ENCODE measurements at regions not wholly inside any gene's neighbourhood (a gene's known extent, or its start where the extent isn't known, plus 50 kb on each side); places are given as distances from the start of the nearest gene placed in this dataset.
A peak's percentile ranks its signal among the peaks of the same experiment; 100 is the strongest.
"Not testable (repeated sequence)": the region's sequence is repeated elsewhere in the genome, so short reads cannot be mapped to it uniquely, and the experiment has no call there.

- Histone ChIP-seq H3K4me3 (no peak overlapping the region), H3K36me3 (no peaks in the 10 kb centered on the region), H3K27ac (no peak overlapping the region), H3K4me1 (peaks cover 27% of the 10 kb centered on the region), H3K27me3 (no peaks in the 10 kb centered on the region), H3K9ac (no peak overlapping the region), H4K20me1 (no peaks in the 10 kb centered on the region), H3K9me3 (peaks cover 5% of the 10 kb centered on the region; the same call in 1 of the 2 replicates), H3K4me2 (peak overlapping the region; percentile 33)
- no peak for TF ChIP-seq Cebpa-rat (IDR thresholded peaks at IDR 0.05)
These were observed 145.8 kb upstream of the ARHGAP20 start for GRCh38 chr11:110857892-110858546.

DNA sequence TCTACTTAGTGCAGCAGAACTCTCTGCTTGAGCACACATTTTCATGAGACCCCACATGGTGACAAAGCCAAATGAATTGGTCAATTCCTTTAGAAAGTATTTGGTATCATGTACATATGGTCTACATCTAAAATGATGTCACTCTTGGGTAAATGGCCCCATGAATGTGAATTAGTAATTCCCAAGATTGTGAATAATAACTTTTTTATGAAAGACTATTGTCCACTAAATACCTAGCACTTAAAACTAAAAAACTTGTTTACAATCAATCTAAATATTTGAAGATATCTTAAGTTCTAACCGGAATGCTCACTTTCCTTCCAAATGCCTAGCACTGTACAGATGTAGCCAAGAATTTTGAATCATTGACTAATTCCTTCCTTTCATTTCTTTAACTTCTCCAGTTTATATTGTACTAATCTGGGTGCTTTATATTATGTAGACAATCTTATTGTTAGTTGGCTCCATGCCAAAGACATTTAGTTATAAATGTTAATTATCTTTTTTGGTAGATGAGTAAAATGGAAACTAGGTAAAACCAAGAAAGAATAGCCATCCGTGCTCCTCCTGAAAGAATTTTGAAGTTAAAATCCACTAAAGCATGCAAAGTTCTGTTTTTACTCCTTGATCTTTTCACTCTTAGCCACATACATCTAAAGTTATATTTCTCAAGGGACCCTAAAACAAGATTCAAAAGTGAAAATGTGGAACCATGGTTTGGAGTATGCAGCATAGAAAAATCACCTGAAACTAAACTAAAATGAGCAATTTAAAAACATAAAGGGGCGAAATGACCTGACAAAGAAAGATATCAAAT is 145.0 kb upstream of the ARHGAP20 start:
- no peak overlapping the region for H3K9ac ChIP-seq
- no peak overlapping the region for H3K27ac ChIP-seq
- H3K36me3 ChIP-seq: no peaks in the 10 kb centered on the region
- H3K4me3 ChIP-seq: no peak overlapping the region
- no peak for TF ChIP-seq Cebpa-rat (IDR thresholded peaks at IDR 0.05)
- peaks cover 5% of the 10 kb centered on the region; the same call in 1 of the 2 replicates for H3K9me3 ChIP-seq
- H3K4me2 ChIP-seq: peak overlapping the region; percentile 33
- H3K27me3 ChIP-seq: no peaks in the 10 kb centered on the region
- peaks cover 27% of the 10 kb centered on the region for H3K4me1 ChIP-seq
- no peaks in the 10 kb centered on the region for H4K20me1 ChIP-seq

DNA sequence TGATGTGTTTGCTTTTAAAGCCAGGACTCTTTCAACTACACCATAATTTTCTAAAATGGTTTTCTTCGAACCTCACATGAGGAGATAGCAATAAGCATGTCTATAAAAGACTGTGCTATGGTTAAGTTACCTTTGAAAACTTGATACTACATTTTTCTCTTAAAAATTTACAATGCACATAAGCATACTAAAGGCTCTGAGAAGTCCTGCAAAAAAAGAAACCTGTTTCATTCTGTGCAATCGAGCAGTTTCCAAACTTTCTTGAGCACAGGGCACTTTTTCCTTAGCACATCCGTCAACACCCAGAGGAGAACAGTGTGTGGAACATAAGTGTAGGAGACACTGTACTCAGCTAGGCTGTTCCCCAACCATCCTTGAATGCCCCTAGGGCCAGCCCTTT is 144.1 kb upstream of the ARHGAP20 start:
- H3K4me2 ChIP-seq: no peak overlapping the region

GRCh38 chr11:110855191-110855590 is 143.0 kb upstream of the ARHGAP20 start:
- H3K4me2 ChIP-seq: no peak overlapping the region
- peaks cover 5% of the 10 kb centered on the region; the same call in 1 of the 2 replicates for H3K9me3 ChIP-seq
- no peaks in the 10 kb centered on the region for H3K27me3 ChIP-seq
- H3K9ac ChIP-seq: no peak overlapping the region
- H3K36me3 ChIP-seq: no peaks in the 10 kb centered on the region
- no peaks in the 10 kb centered on the region for H4K20me1 ChIP-seq
- H3K27ac ChIP-seq: no peak overlapping the region
- no peak overlapping the region for H3K4me3 ChIP-seq
- TF ChIP-seq Cebpa-rat (IDR thresholded peaks at IDR 0.05): no peak
- H3K4me1 ChIP-seq: peaks cover 27% of the 10 kb centered on the region

More for the DNA sequence above, 144.1 kb upstream of the ARHGAP20 start:
- no peaks in the 10 kb centered on the region for H3K27me3 ChIP-seq
- no peaks in the 10 kb centered on the region for H3K36me3 ChIP-seq
- H3K9me3 ChIP-seq: peaks cover 5% of the 10 kb centered on the region; the same call in 1 of the 2 replicates
- no peak for TF ChIP-seq Cebpa-rat (IDR thresholded peaks at IDR 0.05)
- peaks cover 27% of the 10 kb centered on the region for H3K4me1 ChIP-seq
- no peak overlapping the region for H3K9ac ChIP-seq
- no peak overlapping the region for H3K27ac ChIP-seq
- no peaks in the 10 kb centered on the region for H4K20me1 ChIP-seq
- H3K4me3 ChIP-seq: no peak overlapping the region

DNA sequence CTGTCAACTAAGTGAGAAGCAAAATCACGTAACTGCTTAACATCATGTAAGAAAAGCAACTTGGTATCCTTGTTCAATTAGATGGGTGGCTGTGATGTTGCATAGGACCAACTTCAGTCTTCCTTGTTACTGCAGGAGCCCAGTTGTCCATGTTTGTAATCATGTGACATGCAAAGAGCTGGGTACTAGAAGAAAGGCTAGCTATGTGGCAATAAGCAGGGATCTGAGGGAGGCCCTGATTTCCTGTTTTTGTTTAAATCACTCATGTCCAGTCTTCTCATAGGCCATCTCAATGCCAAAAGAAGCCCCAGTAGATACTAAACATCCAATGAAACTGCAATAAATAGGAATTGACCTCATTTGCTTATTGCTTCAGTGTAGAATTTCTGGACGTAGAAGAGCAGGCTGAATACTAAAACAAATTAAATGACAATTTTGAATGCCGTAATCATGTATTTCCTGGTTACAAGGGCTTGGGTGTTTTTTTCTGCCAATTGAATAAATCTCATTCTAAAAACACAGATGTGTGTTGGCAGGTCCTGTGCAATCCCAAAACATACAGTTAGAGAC is 140.8 kb upstream of the ARHGAP20 start:
- peaks cover 5% of the 10 kb centered on the region; the same call in 1 of the 2 replicates for H3K9me3 ChIP-seq
- H3K4me3 ChIP-seq: no peak overlapping the region
- H3K36me3 ChIP-seq: no peaks in the 10 kb centered on the region
- H3K4me2 ChIP-seq: no peak overlapping the region
- no peak for TF ChIP-seq Cebpa-rat (IDR thresholded peaks at IDR 0.05)
- H3K27me3 ChIP-seq: no peaks in the 10 kb centered on the region
- peaks cover 19% of the 10 kb centered on the region for H3K4me1 ChIP-seq
- H3K9ac ChIP-seq: no peak overlapping the region
- H3K27ac ChIP-seq: no peak overlapping the region
- no peaks in the 10 kb centered on the region for H4K20me1 ChIP-seq

DNA sequence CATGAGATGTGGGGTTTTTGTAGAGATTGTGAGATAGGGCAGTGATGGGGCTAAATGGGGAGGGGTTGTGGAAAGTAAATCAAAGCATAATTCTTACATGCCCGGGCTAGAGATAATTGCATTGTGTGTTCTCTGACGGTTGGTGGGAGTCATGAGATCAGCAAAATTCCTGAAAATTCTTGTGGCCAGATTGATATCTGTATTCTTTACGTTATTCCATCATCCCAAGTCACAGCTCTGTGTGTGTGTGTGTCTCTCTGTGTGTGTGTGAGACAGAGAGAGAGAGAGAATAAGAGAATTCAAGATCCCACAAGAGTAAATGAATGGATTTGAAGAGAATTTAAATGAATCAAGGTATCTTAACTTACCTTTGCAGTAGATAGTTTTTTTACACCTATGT is 138.6 kb upstream of the ARHGAP20 start:
- TF ChIP-seq Cebpa-rat (IDR thresholded peaks at IDR 0.05): no peak
- no peak overlapping the region for H3K4me2 ChIP-seq

DNA sequence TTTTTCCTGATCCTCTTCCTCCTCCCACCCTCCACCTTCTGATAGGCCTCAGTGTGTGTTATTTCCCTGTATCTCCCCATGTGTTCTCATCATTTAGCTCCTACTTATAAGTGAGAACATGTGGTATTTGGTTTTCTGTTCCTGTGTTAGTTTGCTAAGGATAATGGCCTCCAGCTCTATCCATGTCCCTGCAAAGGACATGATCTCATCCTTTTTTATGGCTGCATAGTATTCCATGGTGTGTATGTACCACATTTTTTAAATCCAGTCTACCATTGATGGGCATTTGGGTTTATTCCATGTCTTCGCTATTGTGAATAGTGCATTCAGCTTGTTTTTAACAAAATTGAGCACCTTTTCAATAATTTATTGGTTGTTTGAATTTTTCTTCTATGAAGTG is 130.8 kb upstream of the ARHGAP20 start:
- not testable (repeated sequence) for H3K4me2 ChIP-seq

More for the DNA sequence above, 138.6 kb upstream of the ARHGAP20 start:
- H3K4me1 ChIP-seq: peaks cover 5% of the 10 kb centered on the region; the same call in 1 of the 2 replicates
- peaks cover 5% of the 10 kb centered on the region; the same call in 1 of the 2 replicates for H3K9me3 ChIP-seq
- no peak overlapping the region for H3K4me3 ChIP-seq
- H3K27ac ChIP-seq: no peak overlapping the region
- no peaks in the 10 kb centered on the region for H4K20me1 ChIP-seq
- H3K27me3 ChIP-seq: no peaks in the 10 kb centered on the region
- no peak overlapping the region for H3K9ac ChIP-seq
- no peaks in the 10 kb centered on the region for H3K36me3 ChIP-seq

GRCh38 chr11:110838808-110839207 is 126.6 kb upstream of the ARHGAP20 start:
- 0 out of 2 replicates have a peak, but pooled peaks cover 3% of the 10 kb centered on the region for H3K9me3 ChIP-seq
- no peaks in the 10 kb centered on the region for H3K27me3 ChIP-seq
- no peak overlapping the region for H3K9ac ChIP-seq
- H3K27ac ChIP-seq: no peak overlapping the region
- no peak overlapping the region for H3K4me2 ChIP-seq
- no peak for TF ChIP-seq Cebpa-rat (IDR thresholded peaks at IDR 0.05)
- no peak overlapping the region for H3K4me3 ChIP-seq
- H3K4me1 ChIP-seq: peaks cover 22% of the 10 kb centered on the region; the same call in 1 of the 2 replicates
- no peaks in the 10 kb centered on the region for H4K20me1 ChIP-seq
- H3K36me3 ChIP-seq: no peaks in the 10 kb centered on the region

More for the DNA sequence above, 130.8 kb upstream of the ARHGAP20 start:
- not testable (repeated sequence) for H3K36me3 ChIP-seq, H3K4me1 ChIP-seq, H3K9ac ChIP-seq, H3K9me3 ChIP-seq, H4K20me1 ChIP-seq, H3K4me3 ChIP-seq, H3K27ac ChIP-seq, H3K27me3 ChIP-seq

- no peak for TF ChIP-seq Cebpa-rat (IDR thresholded peaks at IDR 0.05)
- no peaks in the 10 kb centered on the region for H3K27me3 ChIP-seq
- H3K4me2 ChIP-seq: 0 out of 2 replicates have a peak overlapping the region, but pooled peaks have one; percentile 7
These were observed 125.4 kb upstream of the ARHGAP20 start for GRCh38 chr11:110837603-110838002.

More at GRCh38 chr11:110837603-110838002, 125.4 kb upstream of the ARHGAP20 start:
- no peaks in the 10 kb centered on the region for H3K36me3 ChIP-seq
- H4K20me1 ChIP-seq: no peaks in the 10 kb centered on the region
- peaks cover 22% of the 10 kb centered on the region; the same call in 1 of the 2 replicates for H3K4me1 ChIP-seq
- H3K9me3 ChIP-seq: 0 out of 2 replicates have a peak, but pooled peaks cover 3% of the 10 kb centered on the region
- no peak overlapping the region for H3K4me3 ChIP-seq
- H3K9ac ChIP-seq: no peak overlapping the region
- H3K27ac ChIP-seq: no peak overlapping the region
